Posterior vena cava (tissue), 2 donors: ENCODE measurements at regions not wholly inside any gene's neighbourhood (a gene's known extent, or its start where the extent isn't known, plus 50 kb on each side); places are given as distances from the start of the nearest gene placed in this dataset.

Source experiments
- DNase-seq: peaks from one replicate; pipeline ENCODE4 v3.0.0-alpha.2; 2020; ENCODE audit warnings: low spot score
- intact Hi-C, 2 donors: fragments of 100-400 bp; cut with DNase I; formaldehyde crosslinking; loops; one replicate each; pipeline versions ENCODE4 v1.14.1 to v1.14.2; 2022 to 2023
- donor health status: DM: yes; HTN: yes; CAD: no.
- donor health status: DM: yes; HTN: yes; CAD: no.

- no peak for DNase-seq
- intact Hi-C loops = no loop called here
Measured at GRCh38 chr20:52542131-52542530, 350.6 kb upstream of the ZFP64 start.

- DNase-seq = no peak
- intact Hi-C loops = no loop called here
Measured at GRCh38 chr20:52540509-52540908, 348.9 kb upstream of the ZFP64 start.

GRCh38 chr20:52539891-52540290 is 348.3 kb upstream of the ZFP64 start:
- no peak for DNase-seq
- intact Hi-C loops = no loop called here

GRCh38 chr20:52536841-52537400 is 345.3 kb upstream of the ZFP64 start:
- DNase-seq = no peak
- intact Hi-C loops = no loop called here

- intact Hi-C loops = no loop called here
- DNase-seq = no peak
Measured at GRCh38 chr20:52536040-52536439, 344.5 kb upstream of the ZFP64 start.

GRCh38 chr20:52534616-52535015 is 343.0 kb upstream of the ZFP64 start:
- DNase-seq = no peak
- intact Hi-C loops = no loop called here

- no peak for DNase-seq
- intact Hi-C loops = no loop called here
Measured at GRCh38 chr20:52533401-52533800, 341.8 kb upstream of the ZFP64 start.

GRCh38 chr20:52532674-52533073 is 341.1 kb upstream of the ZFP64 start:
- no peak for DNase-seq
- intact Hi-C loops = no loop called here

- intact Hi-C loops = no loop called here
- no peak for DNase-seq
Measured at GRCh38 chr20:52530571-52530970, 339.0 kb upstream of the ZFP64 start.

GRCh38 chr20:52529826-52530225 is 338.2 kb upstream of the ZFP64 start:
- intact Hi-C loops = no loop called here
- no peak for DNase-seq

GRCh38 chr20:52524861-52525260 is 333.3 kb upstream of the ZFP64 start:
- DNase-seq = no peak
- intact Hi-C loops = no loop called here

GRCh38 chr20:52518735-52519134 is 327.2 kb upstream of the ZFP64 start:
- intact Hi-C loops = no loop called here
- DNase-seq = no peak

GRCh38 chr20:52515877-52516276 is 324.3 kb upstream of the ZFP64 start:
- intact Hi-C loops = no loop called here

GRCh38 chr20:52500157-52500556 is 308.6 kb upstream of the ZFP64 start:
- intact Hi-C loops = no loop called here
- DNase-seq = no peak

More at GRCh38 chr20:52515877-52516276, 324.3 kb upstream of the ZFP64 start:
- DNase-seq = no peak

GRCh38 chr20:52497731-52498130 is 306.2 kb upstream of the ZFP64 start:
- intact Hi-C loops = no loop called here
- DNase-seq = no peak

- intact Hi-C loops = no loop called here
- no peak for DNase-seq
Measured at GRCh38 chr20:52496191-52496590, 304.6 kb upstream of the ZFP64 start.

GRCh38 chr20:52494244-52494643 is 302.7 kb upstream of the ZFP64 start:
- DNase-seq = no peak

GRCh38 chr20:52493171-52493721 is 301.7 kb upstream of the ZFP64 start:
- intact Hi-C loops = no loop called here
- DNase-seq = no peak

More at GRCh38 chr20:52494244-52494643, 302.7 kb upstream of the ZFP64 start:
- intact Hi-C loops = no loop called here

GRCh38 chr20:52490711-52491430 is 299.3 kb upstream of the ZFP64 start:
- no peak for DNase-seq
- intact Hi-C loops = no loop called here

- intact Hi-C loops = no loop called here
- no peak for DNase-seq
Measured at GRCh38 chr20:52484438-52484837, 292.9 kb upstream of the ZFP64 start.

GRCh38 chr20:52483382-52483781 is 291.8 kb upstream of the ZFP64 start:
- DNase-seq = no peak
- intact Hi-C loops = no loop called here
